GM21360 (cell line): ENCODE measurements at regions not wholly inside any gene's neighbourhood (a gene's known extent, or its start where the extent isn't known, plus 50 kb on each side); places are given as distances from the start of the nearest gene placed in this dataset.

Source experiments
- ATAC-seq: cut with Tn5 transposase; IDR thresholded peaks from one replicate; pipeline ENCODE4 v1.9.1; 2021; ENCODE audit warnings: mild to moderate bottlenecking, moderate library complexity; ENCODE audit not compliant: unreplicated experiment

GRCh38 chr14:22174412-22175277 is 414.4 kb downstream of the DAD1 start:
- ATAC-seq = no peak

- no peak for ATAC-seq
Observed at GRCh38 chr14:22168092-22168955, 420.7 kb downstream of the DAD1 start.

GRCh38 chr14:22164616-22165015 is 424.4 kb downstream of the DAD1 start:
- ATAC-seq = no peak

- no peak for ATAC-seq
Observed at GRCh38 chr14:22163051-22163450, 426.0 kb downstream of the DAD1 start.

GRCh38 chr14:22159957-22160356 is 429.1 kb downstream of the DAD1 start:
- no peak for ATAC-seq

GRCh38 chr14:22159099-22159498 is 429.9 kb downstream of the DAD1 start:
- ATAC-seq = no peak

- ATAC-seq = no peak
Observed at GRCh38 chr14:22158560-22158959, 430.5 kb downstream of the DAD1 start.

GRCh38 chr14:22155571-22155970 is 433.5 kb downstream of the DAD1 start:
- no peak for ATAC-seq

GRCh38 chr14:22152903-22153302 is 436.1 kb downstream of the DAD1 start:
- ATAC-seq = no peak

GRCh38 chr14:22152161-22152870 is 436.7 kb downstream of the DAD1 start:
- ATAC-seq = no peak

- ATAC-seq = no peak
Observed at GRCh38 chr14:22151121-22151520, 437.9 kb downstream of the DAD1 start.

- no peak for ATAC-seq
Observed at GRCh38 chr14:22149058-22149457, 440.0 kb downstream of the DAD1 start.

- ATAC-seq = no peak
Observed at GRCh38 chr14:22147716-22148115, 441.3 kb downstream of the DAD1 start.

GRCh38 chr14:22143363-22143762 is 445.7 kb downstream of the DAD1 start:
- no peak for ATAC-seq

GRCh38 chr14:22140633-22141032 is 448.4 kb downstream of the DAD1 start:
- ATAC-seq = no peak

GRCh38 chr14:22131749-22132476 is 457.1 kb downstream of the DAD1 start:
- ATAC-seq = no peak

- no peak for ATAC-seq
Observed at GRCh38 chr14:22124073-22124613, 450.5 kb upstream of the OR4E1 start.

GRCh38 chr14:22122829-22123560 is 449.4 kb upstream of the OR4E1 start:
- no peak for ATAC-seq

GRCh38 chr14:22122227-22122818 is 448.7 kb upstream of the OR4E1 start:
- no peak for ATAC-seq
